AG04450 (cell line): ENCODE measurements at regions not wholly inside any gene's neighbourhood (a gene's known extent, or its start where the extent isn't known, plus 50 kb on each side); places are given as distances from the start of the nearest gene placed in this dataset.

Experiments
- CTCF ChIA-PET: fragments of 300-600, 350-600 bp; formaldehyde crosslinking; extraction: SDS; loops from one replicate; lab custom pipeline; 2022; ENCODE audit warnings: antibody characterized with exemption, inconsistent platforms; lab: Charles Lee
- POLR2A ChIA-PET: fragments of 350-600 bp; formaldehyde crosslinking; extraction: SDS; loops from one replicate; lab custom pipeline; 2021; ENCODE audit warnings: antibody characterized with exemption, inconsistent platforms; lab: Yijun Ruan, JAX
- DNase-seq: peaks from one replicate; pipeline ENCODE4 v3.0.0-alpha.2; 2011; ENCODE audit warnings: low read depth, low spot score
- H3K27ac ChIP-seq: one replicate; pipeline ENCODE4 v1.5.1; 2012; ENCODE audit warnings: low read depth, low read length, control low read depth
- H3K27me3 ChIP-seq: one replicate; pipeline ENCODE4 v1.6.0; 2012; ENCODE audit warnings: low read length; ENCODE audit not compliant: control insufficient read depth, insufficient read depth
- H3K4me3 ChIP-seq: 2 replicates; pipeline ENCODE4 v1.5.1; 2011; ENCODE audit warnings: mild to moderate bottlenecking, low read depth, low read length, control low read depth
- H3K9me3 ChIP-seq: 2 replicates; pipeline ENCODE4 v1.5.1; 2012; ENCODE audit warnings: low read length; ENCODE audit not compliant: control insufficient read depth, insufficient read depth
- TF ChIP-seq, protein P1 (sequence below): IDR thresholded peaks from 2 replicates; pipeline ENCODE4 v1.5.1; 2011; ENCODE audit warnings: low read depth, low read length, control low read depth, inconsistent platforms

DNA sequence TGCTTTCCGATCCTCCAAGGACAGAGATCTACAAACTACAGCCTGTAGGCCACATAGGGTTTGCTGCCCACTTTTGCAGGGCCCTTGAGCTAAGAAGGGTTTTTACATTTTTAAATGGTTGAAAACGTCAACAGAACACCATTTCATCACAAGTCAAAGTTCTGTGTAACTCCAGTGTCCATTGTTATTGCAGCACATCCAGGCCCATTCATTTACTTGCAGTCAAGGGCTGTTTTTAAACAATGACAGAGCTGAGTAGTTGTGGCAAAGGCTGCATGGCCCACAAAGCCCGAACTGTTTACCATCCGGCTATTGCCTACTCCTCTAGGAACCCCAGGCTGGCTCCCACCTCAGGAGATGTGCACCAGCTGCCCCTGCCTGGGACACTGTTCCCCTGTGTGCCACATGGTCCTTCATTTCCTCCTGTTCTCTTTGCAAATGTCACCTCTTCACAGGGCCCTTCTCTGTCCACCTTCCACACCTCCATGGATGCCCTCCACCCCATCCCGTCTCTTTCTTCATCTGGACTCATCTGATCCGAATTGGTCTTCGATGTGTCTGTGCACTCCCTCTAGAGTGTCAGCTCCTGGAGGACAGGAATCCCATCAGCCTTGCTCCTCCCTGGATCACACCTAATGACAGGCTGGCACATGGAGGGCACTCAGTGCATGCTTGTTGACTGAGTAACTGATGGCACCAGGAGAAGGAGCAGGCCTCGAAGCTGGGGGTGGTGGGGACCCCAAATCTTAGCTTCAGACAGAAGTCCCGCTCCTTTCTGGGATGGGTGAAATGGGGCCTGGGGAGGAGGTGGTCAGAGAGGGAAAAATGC, 69.5 kb upstream of the IQSEC1 start:
- TF ChIP-seq, protein P1, sequence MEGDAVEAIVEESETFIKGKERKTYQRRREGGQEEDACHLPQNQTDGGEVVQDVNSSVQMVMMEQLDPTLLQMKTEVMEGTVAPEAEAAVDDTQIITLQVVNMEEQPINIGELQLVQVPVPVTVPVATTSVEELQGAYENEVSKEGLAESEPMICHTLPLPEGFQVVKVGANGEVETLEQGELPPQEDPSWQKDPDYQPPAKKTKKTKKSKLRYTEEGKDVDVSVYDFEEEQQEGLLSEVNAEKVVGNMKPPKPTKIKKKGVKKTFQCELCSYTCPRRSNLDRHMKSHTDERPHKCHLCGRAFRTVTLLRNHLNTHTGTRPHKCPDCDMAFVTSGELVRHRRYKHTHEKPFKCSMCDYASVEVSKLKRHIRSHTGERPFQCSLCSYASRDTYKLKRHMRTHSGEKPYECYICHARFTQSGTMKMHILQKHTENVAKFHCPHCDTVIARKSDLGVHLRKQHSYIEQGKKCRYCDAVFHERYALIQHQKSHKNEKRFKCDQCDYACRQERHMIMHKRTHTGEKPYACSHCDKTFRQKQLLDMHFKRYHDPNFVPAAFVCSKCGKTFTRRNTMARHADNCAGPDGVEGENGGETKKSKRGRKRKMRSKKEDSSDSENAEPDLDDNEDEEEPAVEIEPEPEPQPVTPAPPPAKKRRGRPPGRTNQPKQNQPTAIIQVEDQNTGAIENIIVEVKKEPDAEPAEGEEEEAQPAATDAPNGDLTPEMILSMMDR: no peak
- DNase-seq: no peak
- Histone ChIP-seq H3K4me3 (no peak overlapping the region), H3K27me3 (no peaks in the 10 kb centered on the region), H3K9me3 (no peaks in the 10 kb centered on the region), H3K27ac (no peak overlapping the region)
- POLR2A ChIA-PET: no interaction called here
- CTCF ChIA-PET: interaction anchor here (1.5 kb wide), 1 partner anchor 310 kb away, joined by 3 read pairs; no protein-coding TSS in a partner anchor

DNA sequence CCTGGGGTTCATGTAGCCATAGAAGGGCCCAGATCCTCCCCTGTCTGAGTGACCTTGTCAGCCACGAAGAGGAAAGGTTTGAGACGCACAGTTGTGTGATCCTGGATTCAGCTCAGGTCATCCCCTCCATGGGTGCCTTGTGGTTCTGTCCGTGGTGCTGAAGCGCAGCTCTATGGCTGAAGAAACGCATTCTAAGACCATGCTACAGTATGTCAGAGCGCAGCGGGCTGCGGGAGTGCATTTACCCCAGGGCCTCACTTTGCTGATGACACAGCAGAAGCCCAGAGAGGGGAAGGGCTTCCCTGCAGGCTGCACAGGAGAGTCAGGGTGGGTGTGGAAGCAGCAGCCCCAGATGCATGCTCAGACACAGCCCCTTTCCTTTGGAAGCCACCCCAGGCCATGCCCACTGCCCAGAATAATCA, 68.8 kb upstream of the IQSEC1 start:
- POLR2A ChIA-PET: no interaction called here
- Histone ChIP-seq H3K4me3 (no peak overlapping the region), H3K27me3 (no peaks in the 10 kb centered on the region), H3K9me3 (no peaks in the 10 kb centered on the region), H3K27ac (no peak overlapping the region)
- no peak for DNase-seq
- TF ChIP-seq, protein P1: no peak
- CTCF ChIA-PET: interaction anchor here (1.5 kb wide), 1 partner anchor 311 kb away, joined by 3 read pairs; no protein-coding TSS in a partner anchor

DNA sequence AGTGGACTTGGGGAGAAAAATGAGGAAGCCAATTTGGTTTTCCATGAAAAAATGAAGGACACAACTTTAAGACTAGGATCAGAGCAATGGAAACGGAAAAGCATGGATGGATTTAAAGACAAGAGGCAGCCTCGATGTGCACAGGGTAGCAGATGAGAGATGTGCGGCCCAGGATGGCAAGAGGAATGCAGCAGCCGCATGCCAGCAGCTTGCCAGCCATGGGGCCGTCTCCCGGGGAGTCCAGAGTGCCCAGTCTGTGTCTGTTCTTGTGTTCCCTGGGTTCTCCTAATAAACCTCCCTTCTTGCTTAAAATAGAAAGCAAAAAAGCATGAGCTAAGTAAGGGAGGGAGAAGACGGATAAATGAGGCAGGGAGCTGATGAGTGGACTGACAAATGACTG, 68.0 kb upstream of the IQSEC1 start:
- H3K27ac ChIP-seq: no peak overlapping the region
- CTCF ChIA-PET: no interaction called here
- TF ChIP-seq, protein P1: no peak
- DNase-seq: no peak
- no peaks in the 10 kb centered on the region for H3K27me3 ChIP-seq
- no peaks in the 10 kb centered on the region for H3K9me3 ChIP-seq
- H3K4me3 ChIP-seq: no peak overlapping the region
- POLR2A ChIA-PET: no interaction called here

DNA sequence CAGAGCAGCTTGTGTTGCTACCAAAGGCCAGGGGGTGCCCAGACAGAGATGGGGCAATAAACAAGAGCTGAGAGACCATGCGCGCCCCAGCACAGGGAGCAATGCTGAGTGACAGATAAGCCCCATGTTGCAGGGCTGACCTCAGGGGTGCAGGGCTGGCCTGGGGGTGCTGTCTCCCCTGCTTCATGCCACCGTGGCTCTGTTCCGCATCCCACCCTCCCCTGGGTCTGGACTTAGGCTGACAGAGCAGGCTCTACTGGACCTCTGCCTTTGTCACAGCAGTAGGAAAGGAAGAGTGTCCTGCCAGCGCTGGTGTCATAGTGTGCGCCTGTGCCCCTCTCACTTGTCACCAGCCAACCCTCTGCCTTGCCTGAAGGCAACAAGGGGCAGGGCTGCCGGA, 67.4 kb upstream of the IQSEC1 start:
- ChIA-PET POLR2A (no interaction called here), CTCF (no interaction called here)
- no peaks in the 10 kb centered on the region for H3K27me3 ChIP-seq
- TF ChIP-seq, protein P1: no peak
- no peak overlapping the region for H3K27ac ChIP-seq
- no peaks in the 10 kb centered on the region for H3K9me3 ChIP-seq
- no peak for DNase-seq
- H3K4me3 ChIP-seq: no peak overlapping the region

DNA sequence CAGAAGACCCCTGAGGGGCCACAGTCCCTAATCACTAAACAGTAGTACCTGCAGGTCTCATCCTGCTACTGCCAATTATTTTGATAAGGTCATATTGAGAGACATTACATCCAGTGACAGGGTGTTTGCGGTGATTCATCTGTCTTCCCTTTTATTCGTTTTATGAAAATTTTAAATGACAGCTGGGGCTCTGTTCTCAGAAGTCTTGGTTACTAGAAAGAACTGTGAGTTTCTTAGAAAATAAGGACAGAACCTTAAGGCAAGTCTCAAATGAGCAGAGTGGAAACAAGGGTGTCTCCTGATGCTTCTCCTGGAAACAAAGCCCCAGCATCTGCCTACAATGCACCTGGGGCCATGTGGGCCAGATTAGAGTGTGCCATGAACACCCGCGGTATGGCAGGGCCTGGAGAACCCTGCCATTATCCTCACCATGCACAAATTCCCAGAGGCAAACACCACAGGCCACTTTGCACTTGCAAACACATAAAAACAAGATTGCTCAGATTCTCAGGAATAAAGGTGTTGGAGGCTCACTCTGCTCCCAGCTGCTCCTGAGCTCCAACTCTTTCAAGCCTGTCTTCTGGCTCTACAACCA, 66.3 kb upstream of the IQSEC1 start:
- TF ChIP-seq, protein P1: no peak
- POLR2A ChIA-PET: no interaction called here
- DNase-seq: no peak
- H3K4me3 ChIP-seq: no peak overlapping the region
- H3K9me3 ChIP-seq: no peaks in the 10 kb centered on the region
- CTCF ChIA-PET: no interaction called here
- no peak overlapping the region for H3K27ac ChIP-seq
- no peaks in the 10 kb centered on the region for H3K27me3 ChIP-seq
